ES-I3 (cell line): ENCODE measurements at regions not wholly inside any gene's neighbourhood (a gene's known extent, or its start where the extent isn't known, plus 50 kb on each side); places are given as distances from the start of the nearest gene placed in this dataset.

Source experiments
- H3K36me3 ChIP-seq: 2 replicates; pipeline ENCODE4 v1.6.1; 2013; ENCODE audit warnings: mild to moderate bottlenecking, low read length, control low read depth, moderate library complexity; ENCODE audit not compliant: insufficient read depth
- H3K4me1 ChIP-seq: 2 replicates; pipeline ENCODE4 v1.6.1; 2013; ENCODE audit warnings: mild to moderate bottlenecking, control low read depth, low read length; ENCODE audit not compliant: insufficient read depth
- H3K9ac ChIP-seq: 2 replicates; pipeline ENCODE4 v1.6.1; 2013; ENCODE audit warnings: low read depth, mild to moderate bottlenecking, low read length, moderate library complexity
- H3K9me3 ChIP-seq: 2 replicates; pipeline ENCODE4 v1.6.1; 2013; ENCODE audit warnings: mild to moderate bottlenecking, low read length, moderate library complexity; ENCODE audit not compliant: control insufficient read depth, insufficient read depth

GRCh38 chr2:34578641-34579040 lies 979.5 kb upstream of the FAM98A start:
- Histone ChIP-seq H3K9ac (no peak overlapping the region), H3K9me3 (no peaks in the 10 kb centered on the region; the same call in 1 of the 2 replicates), H3K4me1 (no peaks in the 10 kb centered on the region), H3K36me3 (no peaks in the 10 kb centered on the region)

GRCh38 chr2:34570266-34570872 lies 971.3 kb upstream of the FAM98A start:
- Histone ChIP-seq H3K36me3 (no peaks in the 10 kb centered on the region), H3K9ac (no peak overlapping the region), H3K4me1 (no peaks in the 10 kb centered on the region), H3K9me3 (no peaks in the 10 kb centered on the region; the same call in 1 of the 2 replicates)

- no peaks in the 10 kb centered on the region for H3K4me1 ChIP-seq
- no peaks in the 10 kb centered on the region for H3K36me3 ChIP-seq
- no peak overlapping the region for H3K9ac ChIP-seq
- H3K9me3 ChIP-seq: no peaks in the 10 kb centered on the region; the same call in 1 of the 2 replicates
Observed at GRCh38 chr2:34567128-34567527, 968.0 kb upstream of the FAM98A start.

GRCh38 chr2:34552337-34552736 lies 953.2 kb upstream of the FAM98A start:
- Histone ChIP-seq H3K4me1 (no peaks in the 10 kb centered on the region), H3K9ac (no peak overlapping the region), H3K9me3 (no peaks in the 10 kb centered on the region; the same call in none of the 2 replicates), H3K36me3 (no peaks in the 10 kb centered on the region)

- no peaks in the 10 kb centered on the region for H3K4me1 ChIP-seq
- H3K9me3 ChIP-seq: no peaks in the 10 kb centered on the region; the same call in none of the 2 replicates
- H3K36me3 ChIP-seq: no peaks in the 10 kb centered on the region
- no peak overlapping the region for H3K9ac ChIP-seq
Observed at GRCh38 chr2:34549710-34550345, 950.7 kb upstream of the FAM98A start.

GRCh38 chr2:34547900-34548299 lies 948.8 kb upstream of the FAM98A start:
- H3K9ac ChIP-seq: no peak overlapping the region
- no peaks in the 10 kb centered on the region for H3K4me1 ChIP-seq
- no peaks in the 10 kb centered on the region; the same call in none of the 2 replicates for H3K9me3 ChIP-seq
- H3K36me3 ChIP-seq: no peaks in the 10 kb centered on the region

GRCh38 chr2:34547340-34547739 lies 948.2 kb upstream of the FAM98A start:
- Histone ChIP-seq H3K9ac (no peak overlapping the region), H3K36me3 (no peaks in the 10 kb centered on the region), H3K4me1 (no peaks in the 10 kb centered on the region), H3K9me3 (no peaks in the 10 kb centered on the region; the same call in none of the 2 replicates)

- H3K36me3 ChIP-seq: no peaks in the 10 kb centered on the region
- no peaks in the 10 kb centered on the region for H3K4me1 ChIP-seq
- no peak overlapping the region for H3K9ac ChIP-seq
- no peaks in the 10 kb centered on the region; the same call in none of the 2 replicates for H3K9me3 ChIP-seq
Observed at GRCh38 chr2:34545486-34546136, 946.5 kb upstream of the FAM98A start.

- no peaks in the 10 kb centered on the region for H3K9me3 ChIP-seq
- H3K4me1 ChIP-seq: no peaks in the 10 kb centered on the region
- no peak overlapping the region for H3K9ac ChIP-seq
- no peaks in the 10 kb centered on the region for H3K36me3 ChIP-seq
Observed at GRCh38 chr2:34534761-34535160, 935.7 kb upstream of the FAM98A start.

GRCh38 chr2:34534341-34534740 lies 935.2 kb upstream of the FAM98A start:
- Histone ChIP-seq H3K4me1 (no peaks in the 10 kb centered on the region), H3K9ac (no peak overlapping the region), H3K9me3 (no peaks in the 10 kb centered on the region), H3K36me3 (no peaks in the 10 kb centered on the region)

- no peaks in the 10 kb centered on the region for H3K36me3 ChIP-seq
- H3K4me1 ChIP-seq: no peaks in the 10 kb centered on the region
- no peak overlapping the region for H3K9ac ChIP-seq
- H3K9me3 ChIP-seq: no peaks in the 10 kb centered on the region
Observed at GRCh38 chr2:34533585-34534183, 934.6 kb upstream of the FAM98A start.

GRCh38 chr2:34529965-34530364 lies 930.9 kb upstream of the FAM98A start:
- Histone ChIP-seq H3K9ac (no peak overlapping the region), H3K9me3 (no peaks in the 10 kb centered on the region), H3K4me1 (no peaks in the 10 kb centered on the region), H3K36me3 (no peaks in the 10 kb centered on the region)

- H3K9ac ChIP-seq: no peak overlapping the region
- H3K4me1 ChIP-seq: no peaks in the 10 kb centered on the region
- no peaks in the 10 kb centered on the region for H3K36me3 ChIP-seq
- no peaks in the 10 kb centered on the region for H3K9me3 ChIP-seq
Observed at GRCh38 chr2:34523958-34524514, 924.9 kb upstream of the FAM98A start.

- Histone ChIP-seq H3K36me3 (no peaks in the 10 kb centered on the region), H3K9me3 (peaks cover 4% of the 10 kb centered on the region; the same call in 1 of the 2 replicates), H3K9ac (no peak overlapping the region), H3K4me1 (no peaks in the 10 kb centered on the region)
Observed at GRCh38 chr2:34519659-34520058, 920.6 kb upstream of the FAM98A start.
